ENCODE measurements at regions not wholly inside any gene's neighbourhood (a gene's known extent, or its start where the extent isn't known, plus 50 kb on each side); places are given as distances from the start of the nearest gene placed in this dataset.

- H3K36me3 ChIP-seq (ENCODE audit: insufficient read depth, insufficient read length, low read length), result no peaks in the 10 kb centered on the region
- no peak overlapping the region for H3K4me3 ChIP-seq (ENCODE audit: insufficient read length, low read depth)
- no peak overlapping the region for H3K9ac ChIP-seq (ENCODE audit: insufficient read length, low read depth)
- DNase-seq (ENCODE audit: low read depth, low spot score), result no peak
- no peak for TF ChIP-seq SUZ12 (IDR thresholded peaks at IDR 0.05; ENCODE audit: extremely low read depth, insufficient read depth, insufficient read length)
- TF ChIP-seq ZNF274 (IDR thresholded peaks at IDR 0.05; ENCODE audit: low read depth, low read length), result no peak
- no peak for TF ChIP-seq YY1 (IDR thresholded peaks at IDR 0.05; ENCODE audit: insufficient read depth, insufficient read length)
- no peaks in the 10 kb centered on the region for H3K4me1 ChIP-seq (ENCODE audit: insufficient read depth, insufficient read length)
- no peaks in the 10 kb centered on the region for H3K27me3 ChIP-seq (ENCODE audit: insufficient read depth, insufficient read length)
- H3K9me3 ChIP-seq (ENCODE audit: insufficient read depth, low read length), result no peaks in the 10 kb centered on the region
Measured at GRCh38 chr5:169415371-169415770, 114.4 kb upstream of the SLIT3 start.

GRCh38 chr5:169413416-169413815 lies 112.5 kb upstream of the SLIT3 start:
- no peaks in the 10 kb centered on the region for H3K4me1 ChIP-seq (ENCODE audit: insufficient read depth, insufficient read length)
- DNase-seq (ENCODE audit: low read depth, low spot score), result no peak
- no peaks in the 10 kb centered on the region for H3K36me3 ChIP-seq (ENCODE audit: insufficient read depth, insufficient read length, low read length)
- TF ChIP-seq SUZ12 (IDR thresholded peaks at IDR 0.05; ENCODE audit: extremely low read depth, insufficient read depth, insufficient read length) (no peak), YY1 (IDR thresholded peaks at IDR 0.05; ENCODE audit: insufficient read depth, insufficient read length) (no peak), ZNF274 (IDR thresholded peaks at IDR 0.05; ENCODE audit: low read depth, low read length) (no peak)
- H3K27me3 ChIP-seq (ENCODE audit: insufficient read depth, insufficient read length), result no peaks in the 10 kb centered on the region
- H3K9me3 ChIP-seq (ENCODE audit: insufficient read depth, low read length), result no peaks in the 10 kb centered on the region
- H3K4me3 ChIP-seq (ENCODE audit: insufficient read length, low read depth), result no peak overlapping the region
- no peak overlapping the region for H3K9ac ChIP-seq (ENCODE audit: insufficient read length, low read depth)

GRCh38 chr5:169412831-169413230 lies 111.9 kb upstream of the SLIT3 start:
- Histone ChIP-seq H3K4me1 (ENCODE audit: insufficient read depth, insufficient read length) (no peaks in the 10 kb centered on the region), H3K36me3 (ENCODE audit: insufficient read depth, insufficient read length, low read length) (no peaks in the 10 kb centered on the region), H3K9ac (ENCODE audit: insufficient read length, low read depth) (no peak overlapping the region), H3K4me3 (ENCODE audit: insufficient read length, low read depth) (no peak overlapping the region), H3K27me3 (ENCODE audit: insufficient read depth, insufficient read length) (no peaks in the 10 kb centered on the region), H3K9me3 (ENCODE audit: insufficient read depth, low read length) (no peaks in the 10 kb centered on the region)
- DNase-seq (ENCODE audit: low read depth, low spot score), result no peak
- TF ChIP-seq SUZ12 (IDR thresholded peaks at IDR 0.05; ENCODE audit: extremely low read depth, insufficient read depth, insufficient read length) (no peak), YY1 (IDR thresholded peaks at IDR 0.05; ENCODE audit: insufficient read depth, insufficient read length) (no peak), ZNF274 (IDR thresholded peaks at IDR 0.05; ENCODE audit: low read depth, low read length) (no peak)

GRCh38 chr5:169411786-169412430 lies 111.0 kb upstream of the SLIT3 start:
- DNase-seq (ENCODE audit: low read depth, low spot score), result no peak
- H3K27me3 ChIP-seq (ENCODE audit: insufficient read depth, insufficient read length), result no peaks in the 10 kb centered on the region
- H3K36me3 ChIP-seq (ENCODE audit: insufficient read depth, insufficient read length, low read length), result no peaks in the 10 kb centered on the region
- no peaks in the 10 kb centered on the region for H3K9me3 ChIP-seq (ENCODE audit: insufficient read depth, low read length)
- no peak overlapping the region for H3K4me3 ChIP-seq (ENCODE audit: insufficient read length, low read depth)
- no peak for TF ChIP-seq ZNF274 (IDR thresholded peaks at IDR 0.05; ENCODE audit: low read depth, low read length)
- TF ChIP-seq SUZ12 (IDR thresholded peaks at IDR 0.05; ENCODE audit: extremely low read depth, insufficient read depth, insufficient read length), result no peak
- TF ChIP-seq YY1 (IDR thresholded peaks at IDR 0.05; ENCODE audit: insufficient read depth, insufficient read length), result no peak
- no peaks in the 10 kb centered on the region for H3K4me1 ChIP-seq (ENCODE audit: insufficient read depth, insufficient read length)
- H3K9ac ChIP-seq (ENCODE audit: insufficient read length, low read depth), result no peak overlapping the region

GRCh38 chr5:169410996-169411783 lies 110.3 kb upstream of the SLIT3 start:
- Histone ChIP-seq H3K36me3 (ENCODE audit: insufficient read depth, insufficient read length, low read length) (no peaks in the 10 kb centered on the region), H3K9ac (ENCODE audit: insufficient read length, low read depth) (no peak overlapping the region), H3K4me1 (ENCODE audit: insufficient read depth, insufficient read length) (no peaks in the 10 kb centered on the region), H3K9me3 (ENCODE audit: insufficient read depth, low read length) (no peaks in the 10 kb centered on the region), H3K4me3 (ENCODE audit: insufficient read length, low read depth) (no peak overlapping the region), H3K27me3 (ENCODE audit: insufficient read depth, insufficient read length) (no peaks in the 10 kb centered on the region)
- no peak for DNase-seq (ENCODE audit: low read depth, low spot score)
- TF ChIP-seq ZNF274 (IDR thresholded peaks at IDR 0.05; ENCODE audit: low read depth, low read length) (no peak), YY1 (IDR thresholded peaks at IDR 0.05; ENCODE audit: insufficient read depth, insufficient read length) (no peak), SUZ12 (IDR thresholded peaks at IDR 0.05; ENCODE audit: extremely low read depth, insufficient read depth, insufficient read length) (no peak)

GRCh38 chr5:169408731-169409130 lies 107.8 kb upstream of the SLIT3 start:
- H3K27me3 ChIP-seq (ENCODE audit: insufficient read depth, insufficient read length), result no peaks in the 10 kb centered on the region
- no peak for DNase-seq (ENCODE audit: low read depth, low spot score)
- H3K4me3 ChIP-seq (ENCODE audit: insufficient read length, low read depth), result no peak overlapping the region
- H3K4me1 ChIP-seq (ENCODE audit: insufficient read depth, insufficient read length), result no peaks in the 10 kb centered on the region
- no peak for TF ChIP-seq YY1 (IDR thresholded peaks at IDR 0.05; ENCODE audit: insufficient read depth, insufficient read length)
- no peak for TF ChIP-seq SUZ12 (IDR thresholded peaks at IDR 0.05; ENCODE audit: extremely low read depth, insufficient read depth, insufficient read length)
- TF ChIP-seq ZNF274 (IDR thresholded peaks at IDR 0.05; ENCODE audit: low read depth, low read length), result no peak
- no peaks in the 10 kb centered on the region for H3K9me3 ChIP-seq (ENCODE audit: insufficient read depth, low read length)
- no peaks in the 10 kb centered on the region for H3K36me3 ChIP-seq (ENCODE audit: insufficient read depth, insufficient read length, low read length)
- no peak overlapping the region for H3K9ac ChIP-seq (ENCODE audit: insufficient read length, low read depth)

- Histone ChIP-seq H3K36me3 (ENCODE audit: insufficient read depth, insufficient read length, low read length) (no peaks in the 10 kb centered on the region), H3K4me1 (ENCODE audit: insufficient read depth, insufficient read length) (no peaks in the 10 kb centered on the region), H3K9me3 (ENCODE audit: insufficient read depth, low read length) (no peaks in the 10 kb centered on the region), H3K4me3 (ENCODE audit: insufficient read length, low read depth) (no peak overlapping the region), H3K9ac (ENCODE audit: insufficient read length, low read depth) (no peak overlapping the region), H3K27me3 (ENCODE audit: insufficient read depth, insufficient read length) (no peaks in the 10 kb centered on the region)
- TF ChIP-seq ZNF274 (IDR thresholded peaks at IDR 0.05; ENCODE audit: low read depth, low read length), result no peak
- TF ChIP-seq YY1 (IDR thresholded peaks at IDR 0.05; ENCODE audit: insufficient read depth, insufficient read length), result no peak
- TF ChIP-seq SUZ12 (IDR thresholded peaks at IDR 0.05; ENCODE audit: extremely low read depth, insufficient read depth, insufficient read length), result no peak
- DNase-seq (ENCODE audit: low read depth, low spot score), result no peak
Measured at GRCh38 chr5:169408171-169408570, 107.2 kb upstream of the SLIT3 start.

All from NT2/D1 (cell line).